Activated gamma-delta T cell treated with Interleukin-2 at 50 U/mL for 16 hours (primary cell): ENCODE measurements at regions not wholly inside any gene's neighbourhood (a gene's known extent, or its start where the extent isn't known, plus 50 kb on each side); places are given as distances from the start of the nearest gene placed in this dataset.

Experiments
- DNase-seq: peaks from one replicate; pipeline ENCODE4 v3.0.0-alpha.2; 2020

DNA sequence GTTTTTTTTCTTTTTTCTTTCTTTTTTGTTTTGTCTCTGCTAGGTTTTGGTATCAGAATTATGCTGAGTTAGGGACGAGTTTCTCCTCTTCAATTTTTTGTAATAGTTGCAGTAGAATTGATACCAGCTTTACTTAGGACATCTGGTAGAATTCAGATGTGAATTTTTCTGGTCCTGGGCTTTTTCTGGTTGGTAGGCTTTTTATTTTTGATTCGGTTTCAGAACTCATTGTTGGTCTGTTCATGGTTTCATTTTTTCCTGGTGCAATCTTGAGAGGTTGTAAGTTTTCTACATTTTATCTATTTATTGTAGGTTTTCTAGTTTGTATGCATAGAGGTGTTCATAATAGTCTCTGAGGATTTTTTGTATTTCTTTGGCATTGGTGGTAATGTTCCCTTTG lies 498.1 kb upstream of the CPEB2 start:
- no peak for DNase-seq

- no peak for DNase-seq
These were observed 488.8 kb upstream of the CPEB2 start for GRCh38 chr4:14513471-14513870.

DNA sequence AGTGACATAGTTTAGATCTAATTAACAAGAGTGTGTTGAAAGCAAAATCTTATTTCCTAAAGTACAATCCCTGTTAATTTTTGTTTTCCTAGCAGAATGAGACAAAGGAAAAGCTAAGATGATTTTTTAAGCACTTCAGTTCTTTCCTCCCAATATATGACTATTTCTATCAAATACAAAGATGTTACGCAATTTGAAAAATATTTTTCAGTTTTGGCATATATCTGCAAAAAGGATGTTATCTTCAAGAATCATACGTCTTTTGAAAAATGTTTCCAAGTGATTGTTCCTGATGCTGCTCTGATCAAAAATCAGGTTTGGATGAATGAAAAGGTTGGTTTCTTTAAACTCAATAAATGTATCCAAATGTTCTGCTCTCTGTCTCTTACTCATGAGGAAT lies 486.7 kb upstream of the CPEB2 start:
- DNase-seq: no peak

- no peak for DNase-seq
These were observed 484.1 kb upstream of the CPEB2 start for GRCh38 chr4:14518136-14518535.

- DNase-seq: no peak
These were observed 482.1 kb upstream of the CPEB2 start for GRCh38 chr4:14520171-14520570.

GRCh38 chr4:14524276-14524675 lies 478.0 kb upstream of the CPEB2 start:
- DNase-seq: no peak

DNA sequence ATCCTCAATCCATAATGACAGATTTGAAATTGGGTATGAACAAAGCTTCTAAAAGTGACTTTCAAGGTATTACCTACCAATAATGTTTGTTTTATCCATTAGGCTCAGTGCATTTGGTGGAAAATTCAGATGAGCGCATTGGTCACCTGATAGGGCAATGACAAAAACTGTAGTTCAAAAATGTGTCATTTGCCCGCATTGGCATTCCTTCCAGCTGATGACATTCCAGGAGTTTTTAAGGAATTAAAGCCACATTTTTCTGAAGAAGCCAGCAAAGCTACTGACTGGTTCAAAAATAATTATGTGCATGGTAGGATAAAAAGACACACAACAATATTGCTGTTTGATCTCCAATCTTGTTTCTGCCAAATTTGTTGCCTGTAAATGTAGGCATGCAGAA lies 473.4 kb upstream of the CPEB2 start:
- no peak for DNase-seq

DNA sequence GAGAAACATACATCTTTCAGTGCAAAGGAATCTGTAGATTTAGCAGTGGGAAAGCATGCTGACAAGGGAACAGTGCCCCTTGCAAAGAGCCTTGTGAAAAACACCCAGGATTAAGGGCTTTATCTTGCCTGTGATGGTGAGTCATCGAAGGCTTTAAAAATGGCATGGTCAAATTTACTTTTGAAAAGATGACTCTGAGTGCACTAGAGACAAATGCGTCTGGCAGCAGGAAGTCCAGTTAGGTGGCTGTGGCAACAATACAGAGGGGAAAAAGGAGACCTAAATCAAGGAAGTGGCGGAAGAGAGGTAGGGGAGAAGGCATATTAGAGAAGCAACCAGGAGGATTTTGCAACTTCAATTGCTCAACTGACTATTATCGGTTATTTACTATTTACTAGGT lies 472.6 kb upstream of the CPEB2 start:
- DNase-seq: no peak

DNA sequence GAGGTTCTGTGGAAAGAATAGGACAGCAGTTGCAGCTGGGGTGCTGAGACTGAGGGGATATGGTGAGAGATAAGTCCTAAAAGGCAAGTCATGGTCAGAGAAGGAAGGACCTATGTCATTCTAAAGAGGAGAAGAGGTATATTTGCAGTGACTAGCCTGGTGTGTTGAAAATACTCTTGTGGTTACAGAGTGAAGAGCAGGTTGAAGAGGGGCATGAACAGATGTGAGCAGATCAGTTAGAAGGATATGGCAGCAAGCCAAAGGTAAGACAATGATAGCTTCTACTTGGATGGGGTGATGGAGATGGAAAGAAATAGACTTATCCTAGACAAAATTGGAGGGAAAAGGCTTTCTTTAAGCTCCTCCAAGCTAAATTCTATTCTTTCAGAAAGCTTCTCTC lies 469.8 kb upstream of the CPEB2 start:
- DNase-seq: no peak

GRCh38 chr4:14539246-14539645 lies 463.0 kb upstream of the CPEB2 start:
- DNase-seq: no peak

- no peak for DNase-seq
These were observed 457.1 kb upstream of the CPEB2 start for GRCh38 chr4:14545163-14545562.

DNA sequence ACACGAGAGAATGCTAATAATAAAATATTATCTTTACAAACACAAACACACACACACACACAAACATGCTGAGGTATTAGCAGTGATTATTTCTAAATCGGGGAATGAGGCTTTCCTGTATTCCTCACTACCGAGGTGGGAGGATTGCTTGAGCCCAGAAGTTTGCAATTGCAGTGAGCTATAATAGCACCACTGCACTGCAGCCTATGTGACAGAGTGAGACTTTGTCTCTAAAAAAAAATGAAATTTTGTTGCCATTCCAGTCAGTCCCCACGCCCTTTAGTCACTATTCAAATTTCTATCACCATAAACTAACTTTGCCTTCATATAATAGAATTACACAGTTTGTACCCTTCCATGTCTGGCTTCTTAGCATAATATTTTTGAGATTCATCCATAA lies 456.5 kb upstream of the CPEB2 start:
- DNase-seq: no peak

DNA sequence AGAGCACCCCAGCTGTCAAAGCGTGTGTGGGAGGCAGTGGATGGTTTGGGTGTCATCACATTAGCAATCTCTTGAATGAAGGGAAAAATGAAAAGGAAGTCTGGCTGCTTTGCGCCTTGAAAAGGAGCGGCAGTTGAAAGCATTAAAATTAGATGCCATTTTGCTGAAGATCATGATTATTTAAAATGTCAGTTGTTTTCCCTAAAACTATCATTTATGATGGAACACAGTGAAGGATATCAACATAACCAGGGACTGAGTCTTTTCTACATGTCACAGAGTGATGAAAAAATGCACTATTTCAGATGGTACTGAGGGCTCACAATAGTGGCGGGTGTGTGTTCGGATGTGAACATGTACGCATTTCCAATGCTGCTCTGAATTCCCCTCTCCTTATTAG lies 450.2 kb upstream of the CPEB2 start:
- no peak for DNase-seq

GRCh38 chr4:14559646-14560045 lies 442.6 kb upstream of the CPEB2 start:
- no peak for DNase-seq

- DNase-seq: no peak
These were observed 441.7 kb upstream of the CPEB2 start for GRCh38 chr4:14560577-14560976.

DNA sequence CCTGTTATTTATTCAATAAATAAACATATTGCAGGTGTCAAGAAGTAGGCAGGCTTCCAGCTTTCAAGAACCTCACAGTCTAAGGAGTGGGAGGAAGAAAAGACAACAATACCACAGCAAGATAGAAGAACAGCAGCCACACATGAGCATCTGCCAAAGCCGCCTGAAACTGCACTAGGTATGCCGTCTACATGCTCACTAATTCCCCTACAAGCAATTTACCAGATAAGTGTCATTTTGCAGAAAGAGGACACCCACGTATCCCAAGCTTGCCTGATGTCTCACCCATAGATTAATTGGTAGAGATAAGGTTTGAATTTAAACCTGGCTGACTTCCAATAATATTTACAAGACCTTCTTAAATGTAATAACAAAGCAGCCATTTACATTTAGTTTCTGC lies 439.4 kb upstream of the CPEB2 start:
- no peak for DNase-seq

DNA sequence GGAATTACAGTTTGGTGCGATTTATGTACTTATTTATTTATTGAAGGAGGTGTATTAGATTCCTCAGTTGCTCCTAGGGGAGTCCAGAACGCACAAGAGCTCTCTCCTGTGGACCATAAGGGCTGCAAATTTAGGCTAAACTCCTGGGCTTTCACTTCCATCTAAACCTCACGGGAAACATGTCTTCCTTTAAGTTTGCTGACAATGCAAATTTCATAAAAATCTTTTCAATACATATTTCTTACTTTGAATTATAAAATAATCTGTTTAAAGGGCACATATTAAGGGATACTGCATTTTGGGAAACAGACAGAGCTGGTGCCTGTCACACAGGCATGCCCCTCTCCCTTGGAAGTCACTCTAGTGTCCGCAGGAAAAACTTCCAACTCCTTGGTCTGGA lies 438.0 kb upstream of the CPEB2 start:
- DNase-seq: no peak

GRCh38 chr4:14566518-14566917 lies 435.8 kb upstream of the CPEB2 start:
- no peak for DNase-seq

DNA sequence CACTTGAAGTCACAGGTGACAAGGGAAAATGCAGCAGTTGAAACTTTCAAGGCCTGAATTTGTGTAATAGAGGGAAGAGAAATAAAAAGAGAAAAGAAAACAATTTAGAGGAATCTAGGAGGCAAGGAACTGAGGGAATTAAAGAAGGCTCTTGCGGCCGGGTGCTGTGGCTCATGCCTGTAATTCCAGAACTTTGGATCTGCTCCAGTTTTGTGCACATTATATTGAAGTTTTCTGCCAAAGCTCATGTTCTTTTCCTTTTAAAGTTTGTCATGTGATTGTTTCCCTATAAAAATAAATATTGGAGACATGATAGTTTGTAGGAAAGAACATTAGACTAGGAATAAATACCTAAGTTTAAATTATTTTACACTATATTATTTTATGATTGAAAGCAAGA lies 433.9 kb upstream of the CPEB2 start:
- DNase-seq: no peak

DNA sequence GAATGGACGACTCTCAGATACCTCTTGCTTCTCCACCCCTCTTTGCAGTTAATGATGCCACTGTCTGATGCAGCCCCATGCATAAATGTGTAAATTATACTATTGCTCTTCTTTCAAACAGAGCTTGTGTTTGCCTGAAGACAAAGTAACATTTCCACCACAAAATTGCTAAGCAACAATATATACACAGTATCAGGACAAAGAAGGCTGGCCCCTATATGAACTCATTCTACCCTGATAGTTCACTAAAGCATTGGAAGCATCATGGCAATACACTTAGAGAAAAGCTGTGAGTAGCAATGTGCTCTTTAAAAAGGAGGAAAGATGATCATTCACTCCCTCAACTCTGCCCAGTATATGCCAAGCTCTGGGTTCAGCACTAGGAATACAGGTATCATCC lies 427.0 kb upstream of the CPEB2 start:
- no peak for DNase-seq

- no peak for DNase-seq
These were observed 426.4 kb upstream of the CPEB2 start for GRCh38 chr4:14575919-14576318.

GRCh38 chr4:14580061-14580460 lies 422.2 kb upstream of the CPEB2 start:
- no peak for DNase-seq

- DNase-seq: no peak
These were observed 420.5 kb upstream of the CPEB2 start for GRCh38 chr4:14581741-14582140.

- DNase-seq: no peak
These were observed 419.6 kb upstream of the CPEB2 start for GRCh38 chr4:14582677-14583076.

DNA sequence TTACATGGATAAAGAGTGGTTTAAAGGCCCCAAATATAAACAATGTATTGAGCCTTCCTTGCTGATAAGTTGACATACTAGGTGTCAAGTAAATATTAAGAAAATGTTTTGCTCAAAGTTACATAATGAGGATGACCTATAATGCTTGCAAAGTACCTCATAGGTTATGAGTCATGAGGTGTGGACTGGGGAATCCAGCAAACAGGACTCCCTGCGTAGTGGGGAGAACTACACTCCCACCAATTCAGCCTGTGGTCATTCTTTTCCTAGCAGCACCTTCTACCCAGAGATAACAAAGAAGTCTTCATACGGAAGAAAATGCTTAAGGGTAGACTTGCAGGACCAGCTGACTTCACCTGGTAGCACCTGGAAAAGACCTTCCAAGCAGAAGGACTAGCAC lies 418.9 kb upstream of the CPEB2 start:
- no peak for DNase-seq

DNA sequence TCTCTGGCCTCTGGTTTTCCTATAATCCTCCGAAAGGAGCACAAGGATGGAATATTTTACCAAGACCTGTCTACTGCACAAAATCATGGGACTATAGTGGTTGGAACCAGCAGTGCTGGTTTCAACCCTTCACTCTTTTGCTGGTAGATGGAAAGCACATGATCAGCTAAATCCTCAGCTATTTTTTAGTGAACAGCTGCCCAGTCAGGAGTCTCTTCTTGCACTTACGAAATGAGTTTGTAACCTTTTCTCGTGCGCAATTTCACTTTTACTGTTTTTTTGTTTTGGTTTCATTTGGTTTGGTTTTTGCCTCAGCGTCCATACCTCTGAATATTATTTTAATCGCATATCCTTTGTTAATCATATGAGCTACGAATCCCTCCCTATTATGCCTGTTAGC lies 418.5 kb upstream of the CPEB2 start:
- no peak for DNase-seq
